NCI-H526 treated with DMSO at 0.1 percent for 48 hours (cell line): ENCODE measurements at regions not wholly inside any gene's neighbourhood (a gene's known extent, or its start where the extent isn't known, plus 50 kb on each side); places are given as distances from the start of the nearest gene placed in this dataset.

Experiments used
- DNase-seq: peaks from one replicate; lab custom pipeline; 2025; lab: John Stamatoyannopoulos, UW

- no peak for DNase-seq
These were observed 139.1 kb upstream of the C14orf180 start for GRCh38 chr14:104440297-104440956.

GRCh38 chr14:104441275-104442106, 138.1 kb upstream of the C14orf180 start:
- DNase-seq = no peak

GRCh38 chr14:104442107-104442551, 137.4 kb upstream of the C14orf180 start:
- DNase-seq = no peak

- DNase-seq = no peak
These were observed 136.8 kb upstream of the C14orf180 start for GRCh38 chr14:104442631-104443390.

GRCh38 chr14:104443391-104444158, 136.0 kb upstream of the C14orf180 start:
- DNase-seq = peak; percentile 12

GRCh38 chr14:104444159-104445030, 135.2 kb upstream of the C14orf180 start:
- no peak for DNase-seq

GRCh38 chr14:104445086-104445485, 134.5 kb upstream of the C14orf180 start:
- no peak for DNase-seq

- DNase-seq = no peak
These were observed 133.7 kb upstream of the C14orf180 start for GRCh38 chr14:104445832-104446381.

GRCh38 chr14:104446611-104447010, 133.0 kb upstream of the C14orf180 start:
- DNase-seq = no peak

GRCh38 chr14:104447750-104448149, 131.8 kb upstream of the C14orf180 start:
- DNase-seq = no peak

- DNase-seq = no peak
These were observed 131.2 kb upstream of the C14orf180 start for GRCh38 chr14:104448321-104448720.

- DNase-seq = no peak
These were observed 130.8 kb upstream of the C14orf180 start for GRCh38 chr14:104448721-104449120.

- no peak for DNase-seq
These were observed 128.7 kb upstream of the C14orf180 start for GRCh38 chr14:104450811-104451401.

GRCh38 chr14:104451474-104451873, 128.1 kb upstream of the C14orf180 start:
- no peak for DNase-seq

- DNase-seq = no peak
These were observed 120.7 kb upstream of the C14orf180 start for GRCh38 chr14:104458845-104459244.

- DNase-seq = peak; percentile 80
These were observed 118.5 kb upstream of the C14orf180 start for GRCh38 chr14:104460791-104461651.

GRCh38 chr14:104461676-104462449, 117.7 kb upstream of the C14orf180 start:
- peak; percentile 36 for DNase-seq
